ENCODE measurements at regions not wholly inside any gene's neighbourhood (a gene's known extent, or its start where the extent isn't known, plus 50 kb on each side); places are given as distances from the start of the nearest gene placed in this dataset.

- TF ChIP-seq, protein P1, sequence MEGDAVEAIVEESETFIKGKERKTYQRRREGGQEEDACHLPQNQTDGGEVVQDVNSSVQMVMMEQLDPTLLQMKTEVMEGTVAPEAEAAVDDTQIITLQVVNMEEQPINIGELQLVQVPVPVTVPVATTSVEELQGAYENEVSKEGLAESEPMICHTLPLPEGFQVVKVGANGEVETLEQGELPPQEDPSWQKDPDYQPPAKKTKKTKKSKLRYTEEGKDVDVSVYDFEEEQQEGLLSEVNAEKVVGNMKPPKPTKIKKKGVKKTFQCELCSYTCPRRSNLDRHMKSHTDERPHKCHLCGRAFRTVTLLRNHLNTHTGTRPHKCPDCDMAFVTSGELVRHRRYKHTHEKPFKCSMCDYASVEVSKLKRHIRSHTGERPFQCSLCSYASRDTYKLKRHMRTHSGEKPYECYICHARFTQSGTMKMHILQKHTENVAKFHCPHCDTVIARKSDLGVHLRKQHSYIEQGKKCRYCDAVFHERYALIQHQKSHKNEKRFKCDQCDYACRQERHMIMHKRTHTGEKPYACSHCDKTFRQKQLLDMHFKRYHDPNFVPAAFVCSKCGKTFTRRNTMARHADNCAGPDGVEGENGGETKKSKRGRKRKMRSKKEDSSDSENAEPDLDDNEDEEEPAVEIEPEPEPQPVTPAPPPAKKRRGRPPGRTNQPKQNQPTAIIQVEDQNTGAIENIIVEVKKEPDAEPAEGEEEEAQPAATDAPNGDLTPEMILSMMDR (IDR thresholded peaks at IDR 0.05; ENCODE audit: insufficient read depth, low read depth, low read length): no peak
- no peak for TF ChIP-seq EZH2 (IDR thresholded peaks at IDR 0.05; ENCODE audit: insufficient read depth, low read length)
These were observed 176.9 kb upstream of the GSE1 start for GRCh38 chr16:85436207-85436606.
